HG03025 (cell line): ENCODE measurements at regions not wholly inside any gene's neighbourhood (a gene's known extent, or its start where the extent isn't known, plus 50 kb on each side); places are given as distances from the start of the nearest gene placed in this dataset.

ENCODE experiments used
- ATAC-seq: cut with Tn5 transposase; IDR thresholded peaks from one replicate; pipeline ENCODE4 v1.9.1; 2021; ENCODE audit warnings: mild to moderate bottlenecking, moderate library complexity; ENCODE audit not compliant: unreplicated experiment, low FRiP score

DNA sequence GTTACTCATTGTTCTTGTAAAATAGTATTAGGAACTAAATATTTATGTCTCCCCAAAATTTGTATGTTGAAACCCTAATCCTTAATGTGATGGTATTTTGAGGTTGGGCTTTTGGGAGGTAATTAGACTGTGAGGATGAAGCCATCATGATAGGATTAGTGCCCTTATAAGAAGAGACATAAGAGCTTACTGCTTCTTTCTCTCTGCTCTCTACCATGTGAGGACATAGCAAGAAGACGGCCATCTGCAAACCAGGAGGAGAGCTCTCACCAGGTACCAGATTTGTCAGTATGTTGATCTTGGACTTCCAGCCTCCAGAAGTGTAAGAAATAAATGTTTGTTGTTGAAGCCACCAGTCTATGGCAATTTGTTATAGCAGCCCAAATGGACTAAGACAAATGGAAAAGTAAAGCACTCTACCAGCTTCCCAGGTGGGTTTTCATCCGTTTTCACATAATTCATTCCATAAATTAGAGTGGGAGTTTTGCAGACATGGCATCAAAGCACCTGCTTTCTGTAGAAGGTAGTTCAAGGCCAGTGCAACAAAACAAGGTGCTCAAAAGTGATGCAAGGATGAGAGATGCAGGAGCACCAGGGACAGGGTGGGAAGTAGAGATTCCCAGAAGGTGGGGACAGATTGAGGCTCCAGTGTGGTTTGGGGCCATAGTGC is 70.7 kb downstream of the MYCN start:
- ATAC-seq = no peak

DNA sequence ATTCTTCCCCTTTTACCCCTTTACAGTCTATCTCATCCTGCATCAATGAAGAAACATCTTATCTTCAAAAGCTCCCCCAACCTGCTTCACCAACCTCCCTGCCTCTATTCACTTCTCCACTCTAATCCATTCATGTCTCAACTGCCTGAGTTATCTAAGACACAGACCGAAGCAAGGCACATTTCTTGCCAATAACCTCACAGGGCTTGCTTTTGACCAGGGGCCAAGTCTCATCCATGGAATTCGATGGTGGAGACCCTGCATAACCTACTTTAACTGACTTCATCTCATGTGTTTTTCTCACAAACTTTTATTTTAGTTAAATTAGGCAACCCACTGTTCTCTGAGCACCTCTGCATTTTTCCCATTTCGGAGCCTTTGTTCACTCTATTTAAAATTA is 69.7 kb downstream of the MYCN start:
- ATAC-seq = no peak

DNA sequence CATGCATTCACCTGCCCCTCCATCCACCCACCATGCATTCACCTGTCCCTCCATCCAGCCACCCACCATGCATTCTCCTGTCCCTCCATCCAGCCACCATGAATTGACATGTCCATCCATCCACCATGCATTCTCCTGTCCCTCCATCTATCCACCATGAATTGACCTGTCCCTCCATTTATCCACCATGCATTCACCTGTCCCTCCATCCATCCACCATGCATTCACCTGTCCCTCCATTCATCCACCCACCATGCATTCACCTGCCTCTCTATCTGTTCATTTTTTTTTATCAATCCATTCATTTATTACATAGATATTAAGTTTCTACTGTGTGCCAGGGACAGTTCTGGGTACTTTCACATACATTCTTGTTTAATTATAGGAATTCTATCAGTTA is 69.2 kb downstream of the MYCN start:
- no peak for ATAC-seq

DNA sequence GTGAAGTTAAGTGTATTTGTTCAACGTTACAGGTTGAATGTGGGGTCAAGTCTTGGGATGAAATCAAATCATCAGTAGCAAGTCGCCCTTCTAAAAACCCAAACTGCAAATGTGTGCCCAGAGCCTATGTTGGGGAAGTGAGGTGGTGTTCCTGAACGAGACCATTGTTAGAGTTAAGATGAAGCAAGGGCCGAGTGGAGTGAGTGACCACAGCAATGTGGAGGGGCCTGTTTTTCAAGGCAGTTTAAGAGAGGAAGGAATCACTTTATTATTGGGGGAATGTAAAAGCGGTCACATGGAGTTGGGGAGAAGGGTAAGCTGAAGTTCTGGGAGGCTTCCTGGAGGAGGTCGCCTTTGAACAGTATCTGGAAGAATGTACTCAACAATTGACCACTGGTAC is 68.5 kb downstream of the MYCN start:
- ATAC-seq = no peak

DNA sequence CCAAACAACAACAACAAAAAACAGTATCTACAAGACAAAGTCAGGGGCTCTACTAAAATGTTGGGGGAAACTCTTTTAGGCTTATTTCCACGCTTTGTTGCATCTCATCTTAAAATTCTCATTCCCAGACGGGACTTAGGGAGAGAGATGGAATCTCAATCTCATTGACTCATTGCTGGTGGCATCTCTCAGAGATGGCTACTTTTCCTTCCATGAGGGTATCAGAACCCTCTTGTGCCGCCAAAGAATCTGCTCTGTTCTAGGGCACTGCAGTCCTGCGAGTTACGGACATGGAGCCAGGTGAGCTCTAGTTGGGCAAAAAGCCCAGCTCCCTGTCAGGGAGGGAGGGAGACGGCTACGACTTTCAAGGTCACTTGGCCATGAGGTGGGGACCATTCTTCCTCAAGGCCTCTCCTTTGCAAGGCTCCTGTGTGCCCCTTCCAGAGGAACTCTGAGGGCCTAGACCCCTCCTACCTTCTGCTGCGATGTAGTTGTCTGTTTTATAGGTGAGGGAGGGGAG is 68.0 kb downstream of the MYCN start:
- ATAC-seq = no peak

DNA sequence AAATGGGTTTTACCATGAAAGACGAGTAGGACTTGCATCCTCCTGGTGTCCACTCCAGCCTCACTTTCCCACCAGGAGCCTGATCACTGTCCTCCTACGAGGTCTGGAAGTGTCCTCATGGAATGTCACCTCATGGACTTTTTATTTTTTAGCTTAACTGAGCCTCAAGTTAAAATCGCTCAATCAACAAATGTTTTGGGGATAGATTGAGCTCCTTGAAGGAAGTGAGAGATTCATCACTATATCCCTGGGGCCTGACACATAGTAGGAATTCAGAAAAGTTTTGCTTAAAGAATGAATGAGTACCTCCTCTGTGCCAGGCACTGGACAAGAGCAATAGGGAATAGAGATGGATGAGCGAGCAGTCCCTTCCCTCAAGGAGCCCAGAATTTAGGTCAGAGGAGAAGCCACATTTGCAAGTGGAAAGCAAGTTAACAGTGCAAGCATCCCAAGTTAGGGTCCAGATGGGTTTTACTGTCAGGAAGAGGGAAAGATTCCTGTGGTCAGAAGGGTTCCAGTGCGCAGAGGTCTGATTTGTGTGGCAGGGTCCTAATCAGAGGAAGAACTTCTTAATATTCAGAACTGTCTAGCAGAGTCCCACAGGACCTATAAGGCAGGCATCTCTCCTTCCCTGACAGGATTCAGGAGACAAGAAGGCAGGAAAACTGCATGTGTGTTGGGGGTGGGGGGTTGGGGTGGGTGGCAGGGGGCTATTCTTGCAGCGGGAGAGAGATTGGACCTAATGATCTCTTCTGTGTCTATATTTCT is 67.0 kb downstream of the MYCN start:
- no peak for ATAC-seq

DNA sequence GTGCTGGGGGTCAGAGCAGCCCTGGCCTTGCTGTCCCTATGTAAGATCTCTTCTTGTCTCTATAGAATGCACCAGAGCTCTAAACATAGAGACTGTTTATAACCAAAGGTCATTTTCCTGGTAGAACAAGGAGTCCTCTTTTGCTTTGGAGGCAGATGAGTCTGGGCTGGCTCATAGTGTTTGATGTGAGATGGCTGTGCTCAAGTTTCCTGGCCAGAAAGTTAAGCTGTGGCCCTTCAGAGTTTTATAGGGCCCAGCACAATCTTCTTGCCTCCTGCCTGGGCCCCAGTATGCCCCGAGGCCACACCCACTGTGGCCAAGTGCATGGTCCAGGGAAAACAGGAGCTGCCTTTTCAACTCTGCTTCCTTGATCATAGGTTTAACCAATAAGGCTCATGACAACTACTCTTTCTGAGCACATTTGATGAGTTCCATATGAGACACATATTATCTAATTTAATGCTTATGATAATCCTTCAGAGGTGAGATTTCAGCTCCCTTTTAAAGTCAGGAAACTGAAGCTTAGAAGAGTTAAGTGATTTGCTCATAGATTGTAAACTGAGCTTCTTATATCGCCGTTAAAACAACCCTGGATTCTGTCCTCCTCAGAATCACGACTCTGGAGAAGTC is 66.3 kb downstream of the MYCN start:
- ATAC-seq = no peak

DNA sequence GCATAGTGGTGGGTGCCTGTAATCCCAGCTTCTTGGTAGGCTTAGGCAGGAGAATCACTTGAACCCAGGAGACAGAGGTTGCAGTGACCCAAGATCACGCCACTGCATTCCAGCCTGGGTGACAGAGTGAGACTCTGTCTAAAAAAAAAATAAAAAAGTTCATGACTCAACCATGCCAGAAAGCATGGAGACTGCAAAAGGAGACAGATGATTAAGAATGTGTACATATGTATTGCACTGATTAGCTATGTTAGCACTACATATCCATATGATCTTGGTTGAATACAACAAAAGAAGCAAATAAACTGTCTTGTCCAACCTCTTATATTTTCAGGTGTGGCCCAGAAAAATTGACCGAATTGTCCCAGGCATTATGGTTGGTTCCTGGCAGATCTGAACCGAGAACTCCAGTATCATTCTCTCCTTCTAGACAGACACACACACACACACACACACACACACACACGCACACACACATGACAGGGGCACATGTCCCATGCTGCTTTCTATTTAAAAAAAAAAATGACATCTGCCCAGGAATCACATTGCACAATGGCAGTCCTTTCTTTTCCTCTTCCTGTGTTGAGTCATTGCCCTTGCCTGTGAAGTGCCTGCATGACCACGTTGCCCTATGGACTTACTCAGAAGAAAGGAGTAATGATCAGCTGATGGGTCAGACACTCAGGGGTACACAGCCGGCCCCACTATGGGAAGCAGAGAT is 65.6 kb downstream of the MYCN start:
- ATAC-seq = no peak

DNA sequence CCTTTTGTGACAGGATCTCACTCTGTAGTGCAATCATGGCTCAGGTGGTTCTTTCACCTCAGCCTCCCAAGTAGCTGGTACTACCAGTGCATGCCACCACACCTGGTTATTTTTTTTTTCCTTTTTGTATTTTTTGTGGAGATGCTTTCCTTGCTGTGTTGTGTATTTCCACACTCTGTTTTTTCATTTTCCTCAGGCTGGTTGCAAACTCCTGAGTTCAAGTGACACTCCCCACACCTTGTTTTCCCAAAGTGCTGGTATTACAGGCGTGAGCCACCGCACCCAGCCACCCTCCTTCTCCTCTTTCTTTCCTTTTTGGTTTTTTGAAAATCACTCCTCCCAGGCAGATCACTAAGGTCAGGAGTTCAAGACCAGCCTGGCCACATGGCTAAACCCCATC is 65.0 kb downstream of the MYCN start:
- no peak for ATAC-seq

DNA sequence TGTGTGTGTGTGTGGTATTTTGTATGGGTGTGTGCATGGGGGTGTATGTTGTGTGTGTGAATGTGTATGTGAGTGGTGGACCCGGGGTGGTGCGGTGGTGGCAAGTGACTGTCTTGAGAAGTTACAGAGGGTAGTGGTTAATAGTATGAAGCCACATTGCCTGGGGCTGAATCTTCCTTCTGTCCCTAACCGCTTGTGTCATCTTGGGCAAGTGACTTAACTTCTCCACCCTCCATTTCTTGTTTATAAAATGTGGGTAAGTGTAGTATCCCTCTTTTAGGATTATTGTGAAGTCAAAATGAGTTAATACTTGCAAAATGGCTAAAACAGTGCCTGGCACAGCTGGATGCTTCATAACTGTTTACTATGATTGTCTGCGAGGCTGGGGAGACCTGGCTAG is 63.5 kb downstream of the MYCN start:
- ATAC-seq = no peak

DNA sequence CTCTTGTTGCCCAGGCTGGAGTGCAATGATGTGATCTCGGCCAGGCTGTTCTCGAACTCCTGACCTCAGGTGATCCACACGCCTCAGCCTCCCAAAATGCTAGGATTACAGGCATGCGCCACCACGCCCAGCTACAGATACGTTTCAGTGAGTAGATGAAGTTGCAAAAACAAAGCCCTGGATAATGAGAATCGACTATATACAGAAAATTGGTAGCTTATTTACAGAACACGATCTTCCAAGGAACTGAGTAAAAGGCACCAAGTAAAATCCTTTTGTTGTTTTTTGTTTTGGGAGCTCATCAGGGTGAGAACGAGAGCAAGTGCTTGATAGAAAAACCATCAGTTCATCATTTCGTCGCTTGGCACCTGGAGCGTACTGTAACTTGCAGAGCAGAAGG is 62.8 kb downstream of the MYCN start:
- ATAC-seq = no peak

DNA sequence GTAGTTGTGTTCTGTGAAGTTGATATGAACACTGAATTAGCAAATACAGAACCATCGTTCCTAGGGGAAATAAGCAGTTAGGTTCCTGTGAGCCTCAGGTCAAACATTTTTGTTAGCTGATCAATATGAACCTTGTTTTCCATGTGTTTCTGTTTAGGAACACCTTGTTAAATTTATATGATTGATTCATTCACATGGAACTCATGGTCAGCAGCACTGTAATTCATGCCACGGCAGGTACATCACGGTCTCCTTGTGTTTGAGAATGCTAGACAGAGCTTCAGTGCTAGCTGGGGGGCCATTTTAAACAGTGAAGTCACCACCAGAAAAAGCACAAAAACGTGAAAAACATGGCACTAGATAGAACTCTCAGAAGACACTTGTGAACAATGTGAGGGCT is 62.2 kb downstream of the MYCN start:
- ATAC-seq = no peak

DNA sequence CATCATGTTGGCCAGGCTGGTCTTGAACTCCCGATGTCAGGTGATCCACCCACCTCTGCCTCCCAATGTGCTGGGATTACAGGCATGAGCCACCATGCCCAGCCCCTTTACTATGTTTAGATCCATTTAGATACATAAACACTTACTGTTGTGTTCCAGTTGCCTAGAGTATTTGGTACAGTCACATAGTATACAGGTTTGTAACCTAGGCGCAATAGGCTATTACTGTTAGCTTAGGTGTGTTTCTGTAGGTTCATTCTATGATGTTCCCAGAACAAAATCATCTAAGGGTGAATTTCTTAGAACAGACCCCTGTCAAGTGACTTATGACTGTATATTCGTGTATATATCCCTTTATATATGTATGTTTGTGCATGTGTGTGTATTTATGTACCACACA is 61.8 kb downstream of the MYCN start:
- ATAC-seq = no peak

DNA sequence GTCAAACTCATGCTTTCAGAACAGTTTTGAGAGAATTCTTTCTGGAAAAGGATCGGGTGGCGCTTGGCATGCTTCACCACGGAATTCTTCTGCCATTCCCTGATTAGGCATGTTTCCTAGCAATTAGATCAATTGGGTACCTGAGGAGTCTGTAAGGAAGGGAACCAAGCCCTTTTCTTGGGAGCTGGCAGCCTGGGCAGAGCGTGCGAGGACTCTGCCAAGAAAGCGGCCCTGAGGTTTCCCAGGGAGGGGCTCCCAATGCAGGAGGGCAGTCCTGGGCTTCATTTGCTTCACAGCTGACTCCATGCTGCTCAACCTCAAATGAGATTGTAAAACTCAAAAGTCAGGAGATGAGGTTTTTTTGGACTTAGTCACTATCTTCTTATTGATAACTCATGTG is 60.3 kb downstream of the MYCN start:
- ATAC-seq = no peak

DNA sequence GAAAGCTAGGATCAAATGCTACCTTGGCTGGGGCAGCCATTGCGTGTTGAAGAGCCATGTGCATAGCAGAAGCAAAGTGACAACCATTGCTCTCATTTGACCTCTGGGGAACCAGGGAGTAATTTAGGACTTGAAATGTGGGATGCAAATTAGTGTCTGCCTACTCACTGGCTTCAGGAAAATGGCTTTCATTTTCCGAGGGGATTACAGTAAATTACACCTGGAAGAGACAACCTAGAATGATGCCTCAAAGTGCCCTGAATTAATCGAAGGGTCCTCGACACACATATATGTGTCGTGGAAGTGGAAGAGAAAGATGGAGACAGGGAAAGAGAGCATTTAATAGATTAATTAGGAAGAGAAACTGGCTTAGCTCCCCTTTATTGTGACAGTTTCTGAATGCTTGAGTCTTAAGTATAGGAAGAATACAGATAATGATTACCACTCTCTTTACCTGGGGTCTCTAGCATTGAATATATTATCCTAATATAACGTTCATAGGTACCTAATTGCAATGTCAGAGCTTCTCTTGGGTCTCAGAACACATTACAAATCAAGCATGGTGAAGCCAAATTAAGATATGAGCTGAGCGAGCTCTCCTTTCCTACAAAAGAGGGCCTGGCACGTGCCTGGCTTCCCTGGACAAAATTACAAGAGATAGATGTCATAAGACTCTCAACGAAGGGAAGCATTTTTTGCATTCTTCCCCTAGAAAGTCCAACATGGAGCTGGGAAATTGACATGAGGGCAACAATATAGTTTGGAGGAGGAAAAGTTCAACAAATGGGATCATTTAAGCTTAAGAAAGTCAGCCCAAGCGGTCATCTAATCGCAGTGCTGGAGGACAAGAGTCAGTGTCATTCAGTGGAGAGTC is 59.5 kb downstream of the MYCN start:
- ATAC-seq = no peak

DNA sequence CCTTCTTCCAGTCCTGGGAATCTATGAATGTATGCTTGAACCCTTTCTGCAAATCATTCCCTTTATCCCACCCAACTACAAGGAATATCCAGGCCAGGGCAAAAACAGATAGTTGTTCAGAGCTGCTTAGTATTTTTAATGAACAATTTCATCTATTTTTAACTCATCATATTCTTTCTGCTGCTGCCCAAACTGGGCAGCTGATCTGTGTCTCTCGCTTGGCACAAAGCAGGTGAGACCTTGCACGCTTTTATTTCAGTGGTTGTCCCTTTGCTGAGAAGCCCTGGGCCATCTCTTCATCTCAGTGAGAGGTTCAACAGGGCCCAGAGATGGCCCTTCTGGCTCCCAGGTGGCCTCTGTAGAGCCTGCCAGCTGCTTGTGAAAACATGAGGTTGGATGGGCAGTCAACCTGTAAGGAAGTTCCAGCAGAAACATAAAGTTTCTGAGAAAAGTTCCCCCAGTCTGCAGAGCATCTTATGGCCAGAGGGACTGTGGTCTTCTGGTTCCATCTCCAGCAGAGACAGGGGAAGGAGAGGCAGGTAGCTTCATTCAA is 57.5 kb downstream of the MYCN start:
- no peak for ATAC-seq

DNA sequence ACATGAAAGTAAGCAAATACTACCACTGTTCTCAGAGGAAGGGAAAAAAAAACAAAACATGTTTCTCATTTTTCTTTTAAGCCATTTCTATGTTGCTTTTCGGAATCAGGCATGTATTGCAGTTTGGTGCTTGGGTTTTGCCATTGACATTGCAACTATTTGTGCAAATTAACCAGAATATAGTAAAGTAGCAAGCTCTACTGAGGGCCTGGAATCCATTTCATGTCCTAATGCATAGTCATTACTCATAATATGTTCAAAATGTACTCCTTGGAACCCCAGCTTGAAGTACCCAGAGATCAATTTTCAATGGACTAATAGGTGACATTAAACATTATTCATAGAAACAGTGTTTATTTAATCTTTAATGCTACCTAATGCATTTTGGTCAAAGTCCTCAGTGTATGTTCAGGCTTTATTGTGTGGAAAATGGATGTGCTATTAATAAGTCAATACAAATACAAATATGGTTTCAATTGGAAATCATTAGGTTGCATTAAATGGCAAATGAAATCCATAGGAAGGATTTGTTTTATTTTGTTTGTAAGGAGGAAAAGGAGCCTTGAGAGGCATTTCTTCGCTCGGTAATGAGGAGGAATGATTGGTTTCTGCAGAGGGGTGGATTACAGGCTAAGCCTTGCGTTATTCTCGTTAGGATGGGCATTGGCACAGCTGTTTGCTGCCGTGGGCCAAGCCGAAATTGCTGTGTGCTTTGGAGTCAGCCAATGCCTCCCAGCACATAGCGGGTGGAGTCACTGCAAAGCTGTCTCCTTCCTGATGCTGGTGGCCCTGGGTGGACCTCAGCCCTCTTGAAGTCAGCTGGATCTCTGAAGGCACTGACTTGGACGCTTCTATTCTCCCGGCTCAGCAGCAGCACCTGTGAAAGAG is 56.4 kb downstream of the MYCN start:
- no peak for ATAC-seq
